ENCODE measurements at regions not wholly inside any gene's neighbourhood (a gene's known extent, or its start where the extent isn't known, plus 50 kb on each side); places are given as distances from the start of the nearest gene placed in this dataset.

DNA sequence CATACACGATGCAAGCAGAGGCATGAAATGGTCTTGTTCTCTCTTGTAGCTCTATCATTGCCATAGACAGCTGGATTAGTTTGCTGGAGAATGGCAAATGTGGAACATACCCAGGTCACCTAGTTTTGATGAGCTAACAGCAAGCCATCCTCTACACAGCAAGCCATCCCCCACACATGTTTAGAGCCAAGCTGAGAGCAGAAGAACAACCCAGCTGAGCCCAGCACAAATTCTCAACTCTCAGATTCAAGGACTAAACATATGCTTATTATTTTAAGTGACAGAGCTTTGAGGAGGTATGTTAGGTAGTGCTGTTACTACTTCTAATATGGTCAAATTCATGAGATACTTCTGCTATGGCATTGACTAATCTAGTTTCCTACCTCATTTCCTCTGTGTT is 230.3 kb downstream of the OTOR start:
- H3K27ac Mint-ChIP-seq = no peak overlapping the region
- H3K4me3 Mint-ChIP-seq = no peak overlapping the region
- no peaks in the 10 kb centered on the region for H3K4me1 Mint-ChIP-seq (ENCODE audit: low read depth)
- TF ChIP-seq, protein P1, sequence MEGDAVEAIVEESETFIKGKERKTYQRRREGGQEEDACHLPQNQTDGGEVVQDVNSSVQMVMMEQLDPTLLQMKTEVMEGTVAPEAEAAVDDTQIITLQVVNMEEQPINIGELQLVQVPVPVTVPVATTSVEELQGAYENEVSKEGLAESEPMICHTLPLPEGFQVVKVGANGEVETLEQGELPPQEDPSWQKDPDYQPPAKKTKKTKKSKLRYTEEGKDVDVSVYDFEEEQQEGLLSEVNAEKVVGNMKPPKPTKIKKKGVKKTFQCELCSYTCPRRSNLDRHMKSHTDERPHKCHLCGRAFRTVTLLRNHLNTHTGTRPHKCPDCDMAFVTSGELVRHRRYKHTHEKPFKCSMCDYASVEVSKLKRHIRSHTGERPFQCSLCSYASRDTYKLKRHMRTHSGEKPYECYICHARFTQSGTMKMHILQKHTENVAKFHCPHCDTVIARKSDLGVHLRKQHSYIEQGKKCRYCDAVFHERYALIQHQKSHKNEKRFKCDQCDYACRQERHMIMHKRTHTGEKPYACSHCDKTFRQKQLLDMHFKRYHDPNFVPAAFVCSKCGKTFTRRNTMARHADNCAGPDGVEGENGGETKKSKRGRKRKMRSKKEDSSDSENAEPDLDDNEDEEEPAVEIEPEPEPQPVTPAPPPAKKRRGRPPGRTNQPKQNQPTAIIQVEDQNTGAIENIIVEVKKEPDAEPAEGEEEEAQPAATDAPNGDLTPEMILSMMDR (IDR thresholded peaks at IDR 0.05) = no peak
- H3K27me3 Mint-ChIP-seq (ENCODE audit: insufficient read depth) = no peaks in the 10 kb centered on the region; the same call in 1 of the 2 replicates
- DNase-seq = no peak
- H3K36me3 Mint-ChIP-seq (ENCODE audit: low read depth) = peaks cover 3% of the 10 kb centered on the region; the same call in 1 of the 2 replicates
- peaks cover 55% of the 10 kb centered on the region for H3K9me3 Mint-ChIP-seq

DNA sequence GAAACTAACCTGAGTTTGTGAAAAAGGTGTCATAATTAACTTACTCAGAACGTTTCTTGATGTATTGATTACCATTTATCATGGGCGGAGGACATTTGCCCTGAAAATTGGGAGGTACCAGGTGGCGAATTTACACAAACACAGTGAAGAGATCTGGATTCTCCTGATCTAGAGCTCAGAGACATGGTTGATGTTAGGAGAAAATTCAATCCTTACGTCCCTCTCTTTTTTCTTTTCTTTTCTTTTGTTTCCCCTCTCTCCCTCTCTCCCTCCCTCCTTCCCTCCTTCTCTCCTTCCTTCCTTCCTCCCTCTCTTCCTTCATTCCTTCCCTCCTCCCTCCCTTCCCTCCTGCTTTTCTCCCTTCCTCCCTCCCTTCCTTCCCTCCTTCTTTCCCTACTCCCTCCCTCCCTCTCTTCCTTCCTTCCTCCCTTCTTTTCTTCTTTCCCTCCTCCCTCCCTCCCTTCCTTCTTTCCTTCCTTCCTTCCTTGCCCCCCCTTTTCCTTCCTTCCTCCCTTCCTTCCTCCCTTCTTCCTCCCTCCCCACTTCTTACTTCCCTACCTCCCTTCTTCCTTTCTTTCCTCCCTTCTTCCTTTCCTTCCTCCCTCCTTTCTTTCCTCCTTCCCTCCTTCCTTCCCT is 234.1 kb downstream of the OTOR start:
- Mint-ChIP-seq H3K9me3 (peaks cover 57% of the 10 kb centered on the region), H3K27ac (no peak overlapping the region), H3K4me3 (no peak overlapping the region), H3K36me3 (ENCODE audit: low read depth) (peaks cover 5% of the 10 kb centered on the region; the same call in 1 of the 2 replicates), H3K4me1 (ENCODE audit: low read depth) (no peaks in the 10 kb centered on the region), H3K27me3 (ENCODE audit: insufficient read depth) (no peaks in the 10 kb centered on the region)
- DNase-seq = no peak
- TF ChIP-seq, protein P1 (IDR thresholded peaks at IDR 0.05) = no peak

- TF ChIP-seq, protein P1 (IDR thresholded peaks at IDR 0.05) = no peak
- Mint-ChIP-seq H3K4me1 (ENCODE audit: low read depth) (no peaks in the 10 kb centered on the region), H3K27ac (no peak overlapping the region), H3K36me3 (ENCODE audit: low read depth) (peaks cover 5% of the 10 kb centered on the region; the same call in 1 of the 2 replicates), H3K27me3 (ENCODE audit: insufficient read depth) (no peaks in the 10 kb centered on the region), H3K9me3 (peaks cover 63% of the 10 kb centered on the region), H3K4me3 (no peak overlapping the region)
- no peak for DNase-seq
Observed at GRCh38 chr20:16984481-16984880, 236.3 kb downstream of the OTOR start.

- DNase-seq = no peak
- Mint-ChIP-seq H3K9me3 (peaks cover 48% of the 10 kb centered on the region), H3K36me3 (ENCODE audit: low read depth) (no peaks in the 10 kb centered on the region), H3K4me3 (no peak overlapping the region), H3K27ac (no peak overlapping the region), H3K4me1 (ENCODE audit: low read depth) (no peaks in the 10 kb centered on the region), H3K27me3 (ENCODE audit: insufficient read depth) (no peaks in the 10 kb centered on the region)
- TF ChIP-seq, protein P1 (IDR thresholded peaks at IDR 0.05) = no peak
Observed at GRCh38 chr20:17003170-17003870, 223.5 kb upstream of the PCSK2 start.

DNA sequence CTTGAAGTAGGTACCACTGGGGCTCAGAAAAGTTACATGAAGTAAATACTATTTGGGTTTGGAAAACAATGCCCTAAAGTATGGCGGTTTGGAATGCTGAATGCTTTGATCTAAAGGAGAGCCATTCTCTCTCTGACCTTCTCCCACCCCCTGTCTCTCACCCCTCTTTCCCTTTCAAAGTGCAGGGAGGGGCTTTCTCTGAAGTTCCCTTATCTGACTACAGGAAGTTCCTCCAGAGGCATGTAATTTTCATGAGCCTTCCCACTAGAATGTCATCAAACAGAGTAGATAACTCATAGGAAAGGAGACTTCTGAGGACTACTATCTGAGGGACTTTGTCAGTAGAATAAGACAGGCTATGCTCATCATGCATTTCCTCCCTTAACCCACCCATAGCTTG is 216.7 kb upstream of the PCSK2 start:
- Mint-ChIP-seq H3K27ac (no peak overlapping the region), H3K36me3 (ENCODE audit: low read depth) (no peaks in the 10 kb centered on the region), H3K27me3 (ENCODE audit: insufficient read depth) (no peaks in the 10 kb centered on the region), H3K4me3 (no peak overlapping the region), H3K9me3 (peaks cover 41% of the 10 kb centered on the region), H3K4me1 (ENCODE audit: low read depth) (no peaks in the 10 kb centered on the region)
- TF ChIP-seq, protein P1 (IDR thresholded peaks at IDR 0.05) = no peak
- no peak for DNase-seq

Measured in HFFc6 (cell line).